ENCODE measurements at regions not wholly inside any gene's neighbourhood (a gene's known extent, or its start where the extent isn't known, plus 50 kb on each side); places are given as distances from the start of the nearest gene placed in this dataset.

DNA sequence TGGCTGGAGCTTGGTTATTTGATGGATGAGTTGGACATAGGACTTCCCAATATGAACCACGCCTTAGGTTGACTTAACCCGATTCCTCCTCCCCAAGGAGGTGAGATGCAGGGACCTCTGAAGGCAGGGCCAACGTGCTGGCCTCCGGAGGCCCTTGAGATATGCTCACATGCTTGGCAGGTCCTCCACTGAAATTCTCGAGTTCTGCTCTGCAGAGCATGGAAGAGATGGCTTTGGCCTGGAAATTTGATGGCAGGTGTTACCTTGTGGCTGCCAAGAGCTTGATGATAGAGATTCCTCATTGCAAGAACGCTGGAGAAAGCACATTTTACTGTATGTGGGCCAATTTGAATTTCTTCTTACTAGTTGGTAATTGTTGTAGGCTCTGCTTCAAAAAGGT lies 117.4 kb upstream of the LIMCH1 start:
- TF ChIP-seq POLR2A (IDR thresholded peaks at IDR 0.05): no peak
- TF ChIP-seq, protein P1, sequence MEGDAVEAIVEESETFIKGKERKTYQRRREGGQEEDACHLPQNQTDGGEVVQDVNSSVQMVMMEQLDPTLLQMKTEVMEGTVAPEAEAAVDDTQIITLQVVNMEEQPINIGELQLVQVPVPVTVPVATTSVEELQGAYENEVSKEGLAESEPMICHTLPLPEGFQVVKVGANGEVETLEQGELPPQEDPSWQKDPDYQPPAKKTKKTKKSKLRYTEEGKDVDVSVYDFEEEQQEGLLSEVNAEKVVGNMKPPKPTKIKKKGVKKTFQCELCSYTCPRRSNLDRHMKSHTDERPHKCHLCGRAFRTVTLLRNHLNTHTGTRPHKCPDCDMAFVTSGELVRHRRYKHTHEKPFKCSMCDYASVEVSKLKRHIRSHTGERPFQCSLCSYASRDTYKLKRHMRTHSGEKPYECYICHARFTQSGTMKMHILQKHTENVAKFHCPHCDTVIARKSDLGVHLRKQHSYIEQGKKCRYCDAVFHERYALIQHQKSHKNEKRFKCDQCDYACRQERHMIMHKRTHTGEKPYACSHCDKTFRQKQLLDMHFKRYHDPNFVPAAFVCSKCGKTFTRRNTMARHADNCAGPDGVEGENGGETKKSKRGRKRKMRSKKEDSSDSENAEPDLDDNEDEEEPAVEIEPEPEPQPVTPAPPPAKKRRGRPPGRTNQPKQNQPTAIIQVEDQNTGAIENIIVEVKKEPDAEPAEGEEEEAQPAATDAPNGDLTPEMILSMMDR (IDR thresholded peaks at IDR 0.05 in 4 of 5, conservative IDR thresholded peaks at IDR 0.05 in 1 of 5): no peak

Data from gastrocnemius medialis (tissue), 4 donors.